Endothelial cell of umbilical vein (primary cell): ENCODE measurements at regions not wholly inside any gene's neighbourhood (a gene's known extent, or its start where the extent isn't known, plus 50 kb on each side); places are given as distances from the start of the nearest gene placed in this dataset.

ENCODE experiments used
- BruUV-seq: library from RNA; stranded (reverse); fragments of 400-500 nt; replicated peaks from 2 replicates; lab custom pipeline; 2021; lab: Mats Ljungman, UMichigan
- CTCF ChIA-PET: fragments of 300-600, 350-600 bp; sonication (Branson Sonifier 250); formaldehyde crosslinking; loops from one replicate; lab custom pipeline; 2021; ENCODE audit warnings: antibody characterized with exemption, inconsistent platforms; lab: Charles Lee
- POLR2A ChIA-PET: fragments of 300-600, 350-600 bp; sonication (Branson Sonifier 250); formaldehyde crosslinking; loops from one replicate; lab custom pipeline; 2021; ENCODE audit warnings: antibody characterized with exemption, inconsistent platforms; lab: Charles Lee
- DNase-seq: peaks from one replicate; pipeline ENCODE4 v3.0.0-alpha.2; 2011; ENCODE audit warnings: low read depth, low spot score
- FAIRE-seq: peaks from 2 replicates; lab custom pipeline; 2011; peaks lifted over from hg19 to GRCh38; lab: Jason Lieb, UNC
- H2AFZ ChIP-seq: 2 replicates; pipeline ENCODE4 v1.6.0; 2012; ENCODE audit warnings: low read depth, low read length, control low read depth, inconsistent platforms
- H3K27ac ChIP-seq: 2 replicates; pipeline ENCODE4 v1.5.1; 2011; ENCODE audit warnings: low read depth, mild to moderate bottlenecking, control low read depth, low read length, moderate library complexity; ENCODE audit not compliant: insufficient read depth
- H3K27me3 ChIP-seq, 2 experiments: 2 replicates each; pipeline versions ENCODE4 v1.6.0 to v1.6.1; 2011; ENCODE audit warnings: low read length in 2 of 2, mixed read lengths in 1 of 2; ENCODE audit not compliant: control insufficient read depth in 2 of 2, insufficient read depth in 2 of 2
- H3K36me3 ChIP-seq, 2 experiments: 2 replicates in 1 of 2; 3 replicates in 1 of 2; pipeline ENCODE4 v1.5.1; 2011; ENCODE audit warnings: low read length in 2 of 2, mild to moderate bottlenecking in 1 of 2, moderate library complexity in 1 of 2; ENCODE audit not compliant: control insufficient read depth in 2 of 2, insufficient read depth in 2 of 2; ENCODE audit errors: extremely low read depth in 1 of 2
- H3K4me1 ChIP-seq: 3 replicates; pipeline ENCODE4 v1.5.1; 2011; ENCODE audit warnings: mild to moderate bottlenecking, low read length; ENCODE audit not compliant: control insufficient read depth, insufficient read depth; ENCODE audit errors: extremely low read depth
- H3K4me2 ChIP-seq: 2 replicates; pipeline ENCODE4 v1.6.1; 2011; ENCODE audit warnings: low read length, control low read depth, mixed read lengths; ENCODE audit not compliant: insufficient read depth
- H3K4me3 ChIP-seq, 3 experiments: fragments of 200-600 bp in 1 of 3; sonication (generic), shearing (Covaris generic) in 1 of 3; replicated peaks in 1 of 3; 2 replicates each; pipeline ENCODE4 v1.5.1; 2011 to 2016; ENCODE audit warnings: control low read depth in 3 of 3, low read length in 3 of 3, mild to moderate bottlenecking in 2 of 3, inconsistent platforms in 1 of 3, low read depth in 1 of 3, moderate library complexity in 1 of 3; ENCODE audit not compliant: insufficient read depth in 1 of 3
- H3K79me2 ChIP-seq: 2 replicates; pipeline ENCODE4 v1.6.0; 2012; ENCODE audit warnings: low read length, inconsistent platforms; ENCODE audit not compliant: control insufficient read depth, insufficient read depth
- H3K9ac ChIP-seq: replicated peaks from 2 replicates; pipeline ENCODE3; 2011; ENCODE audit warnings: low read length, control low read depth; ENCODE audit not compliant: insufficient read depth; ENCODE audit errors: extremely low read depth
- H3K9me1 ChIP-seq: replicated peaks from 3 replicates; pipeline ENCODE4 v1.6.0; 2011; ENCODE audit warnings: mild to moderate bottlenecking, low read length; ENCODE audit not compliant: control insufficient read depth, insufficient read depth; ENCODE audit errors: extremely low read depth
- H3K9me3 ChIP-seq: replicated peaks from 2 replicates; pipeline ENCODE4 v1.5.1; 2012; ENCODE audit warnings: low read length, inconsistent platforms; ENCODE audit not compliant: control insufficient read depth, insufficient read depth
- H4K20me1 ChIP-seq: replicated peaks from 2 replicates; pipeline ENCODE3; 2011; ENCODE audit warnings: mild to moderate bottlenecking, low read length; ENCODE audit not compliant: control insufficient read depth, insufficient read depth; ENCODE audit errors: extremely low read depth
- EZH2 ChIP-seq: IDR thresholded peaks from 2 replicates; pipeline ENCODE4 v1.6.1; 2012; ENCODE audit warnings: borderline replicate concordance, low read depth, mild to moderate bottlenecking, moderate library complexity, low read length, inconsistent platforms; ENCODE audit not compliant: severe bottlenecking
- FOS ChIP-seq: IDR thresholded peaks from 2 replicates; pipeline ENCODE4 v1.6.1; 2011; ENCODE audit warnings: mild to moderate bottlenecking, low read length, moderate library complexity, borderline replicate concordance; ENCODE audit not compliant: insufficient read depth
- GATA2 ChIP-seq: IDR thresholded peaks from 2 replicates; pipeline ENCODE4 v1.7.0; 2011; ENCODE audit warnings: low read depth, mild to moderate bottlenecking, moderate library complexity, mixed read lengths, low read length; ENCODE audit not compliant: insufficient read length, insufficient read depth
- JUN ChIP-seq: IDR thresholded peaks from 2 replicates; pipeline ENCODE4 v1.6.1; 2011; ENCODE audit warnings: borderline replicate concordance, low read depth; ENCODE audit not compliant: insufficient read length, insufficient read depth
- MYC ChIP-seq: IDR thresholded peaks from one replicate; pipeline ENCODE4 v1.6.1; 2011; ENCODE audit warnings: mild to moderate bottlenecking, low read depth, low read length
- POLR2A ChIP-seq: IDR thresholded peaks from 2 replicates; pipeline ENCODE4 v1.6.1; 2012; ENCODE audit warnings: low read depth, mild to moderate bottlenecking, control low read depth, low read length
- POLR2AphosphoS5 ChIP-seq: IDR thresholded peaks from 2 replicates; pipeline ENCODE4 v1.6.1; 2012; ENCODE audit warnings: low read depth, mild to moderate bottlenecking, control low read depth, low read length, moderate library complexity; ENCODE audit not compliant: insufficient read depth
- dilution Hi-C: fragments of 300-500 bp; cut with MboI; formaldehyde crosslinking; loops from one replicate; pipeline ENCODE4 v1.15.0; 2019; ENCODE audit warnings: low sequenced_read_pairs; ENCODE audit not compliant: extremely low pct_ligation_motif_present
- intact Hi-C: fragments of 100-400 bp; cut with micrococcal nuclease; formaldehyde crosslinking; loops from one replicate; pipeline ENCODE4 v1.10.0; 2022
- TF ChIP-seq, protein P1 (sequence below), 2 donors: IDR thresholded peaks; 1 replicate in 1 of 2; 2 replicates in 1 of 2; pipeline ENCODE4 v1.5.1; 2011; ENCODE audit warnings: low read length in 2 of 2, mild to moderate bottlenecking in 2 of 2, moderate library complexity in 2 of 2, control low read depth in 1 of 2, inconsistent platforms in 1 of 2, low read depth in 1 of 2; ENCODE audit not compliant: insufficient read depth in 1 of 2; ENCODE audit errors: extremely low read depth in 1 of 2
- TF ChIP-seq, protein P2 (sequence below): IDR thresholded peaks from 2 replicates; pipeline ENCODE4 v1.6.1; 2011; ENCODE audit not compliant: insufficient read depth, insufficient read length

DNA sequence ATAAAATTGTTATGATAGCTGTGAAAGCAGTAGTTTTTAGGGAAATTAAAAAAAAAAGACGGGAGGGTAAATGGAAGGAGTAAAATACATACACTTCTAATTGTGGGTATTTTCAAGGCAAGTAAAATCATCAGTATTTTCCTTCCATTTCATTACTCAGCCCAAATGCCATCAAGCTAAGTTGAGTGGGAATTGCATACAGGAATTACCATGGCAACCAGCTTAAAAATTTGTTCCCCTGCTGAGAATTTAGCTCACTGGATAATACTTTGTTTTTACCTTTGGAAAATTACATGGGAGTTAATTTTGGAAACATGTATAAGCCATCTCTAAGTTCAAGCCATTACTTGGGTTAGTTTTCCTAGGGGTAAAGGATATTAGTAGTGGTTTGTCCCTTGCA lies 1873.4 kb downstream of the LRRC4C start:
- dilution Hi-C loops (no loop called here), intact Hi-C loops (no loop called here)
- TF ChIP-seq, protein P1, sequence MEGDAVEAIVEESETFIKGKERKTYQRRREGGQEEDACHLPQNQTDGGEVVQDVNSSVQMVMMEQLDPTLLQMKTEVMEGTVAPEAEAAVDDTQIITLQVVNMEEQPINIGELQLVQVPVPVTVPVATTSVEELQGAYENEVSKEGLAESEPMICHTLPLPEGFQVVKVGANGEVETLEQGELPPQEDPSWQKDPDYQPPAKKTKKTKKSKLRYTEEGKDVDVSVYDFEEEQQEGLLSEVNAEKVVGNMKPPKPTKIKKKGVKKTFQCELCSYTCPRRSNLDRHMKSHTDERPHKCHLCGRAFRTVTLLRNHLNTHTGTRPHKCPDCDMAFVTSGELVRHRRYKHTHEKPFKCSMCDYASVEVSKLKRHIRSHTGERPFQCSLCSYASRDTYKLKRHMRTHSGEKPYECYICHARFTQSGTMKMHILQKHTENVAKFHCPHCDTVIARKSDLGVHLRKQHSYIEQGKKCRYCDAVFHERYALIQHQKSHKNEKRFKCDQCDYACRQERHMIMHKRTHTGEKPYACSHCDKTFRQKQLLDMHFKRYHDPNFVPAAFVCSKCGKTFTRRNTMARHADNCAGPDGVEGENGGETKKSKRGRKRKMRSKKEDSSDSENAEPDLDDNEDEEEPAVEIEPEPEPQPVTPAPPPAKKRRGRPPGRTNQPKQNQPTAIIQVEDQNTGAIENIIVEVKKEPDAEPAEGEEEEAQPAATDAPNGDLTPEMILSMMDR (IDR thresholded peaks at IDR 0.05; ENCODE audit: extremely low read depth in 1 of 2, insufficient read depth in 1 of 2, low read depth in 1 of 2, low read length in 2 of 2): no peak
- TF ChIP-seq JUN (no peak), POLR2AphosphoS5 (no peak), FOS (no peak), EZH2 (no peak), POLR2A (no peak), MYC (no peak), GATA2 (no peak)
- TF ChIP-seq, protein P2, sequence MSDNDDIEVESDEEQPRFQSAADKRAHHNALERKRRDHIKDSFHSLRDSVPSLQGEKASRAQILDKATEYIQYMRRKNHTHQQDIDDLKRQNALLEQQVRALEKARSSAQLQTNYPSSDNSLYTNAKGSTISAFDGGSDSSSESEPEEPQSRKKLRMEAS: no peak
- H4K20me1 ChIP-seq: no peaks in the 10 kb centered on the region
- BruUV-seq: no TSS peak
- no peaks in the 10 kb centered on the region for H3K36me3 ChIP-seq
- H3K9ac ChIP-seq: no peak overlapping the region
- no peaks in the 10 kb centered on the region for H3K79me2 ChIP-seq
- ChIA-PET CTCF (no interaction called here), POLR2A (no interaction called here)
- no peak overlapping the region for H3K4me2 ChIP-seq
- no peaks in the 10 kb centered on the region for H3K4me1 ChIP-seq
- H3K27ac ChIP-seq: no peak overlapping the region
- no peaks in the 10 kb centered on the region for H3K9me1 ChIP-seq
- DNase-seq (no peak), FAIRE-seq (no peak)
- H2AFZ ChIP-seq: no peak overlapping the region
- H3K4me3 ChIP-seq: no peak overlapping the region
- H3K9me3 ChIP-seq: no peaks in the 10 kb centered on the region
- no peaks in the 10 kb centered on the region for H3K27me3 ChIP-seq
